Testis (tissue), 2 donors: ENCODE measurements at regions not wholly inside any gene's neighbourhood (a gene's known extent, or its start where the extent isn't known, plus 50 kb on each side); places are given as distances from the start of the nearest gene placed in this dataset.

Experiments
- POLR2A ChIP-seq: fragments of 450-650 bp; IDR thresholded peaks from one replicate; pipeline ENCODE4 v1.6.1; 2017; ENCODE audit warnings: antibody characterized with exemption, mild to moderate bottlenecking, moderate library complexity
- TF ChIP-seq, protein P1 (sequence below), 3 experiments: fragments of 450-650 bp in 2 of 3; fragments of 200-600 bp in 1 of 3; sonication (generic) in 1 of 3; IDR thresholded peaks; one replicate each; pipeline ENCODE4 v1.5.1; 2016 to 2019; ENCODE audit warnings: antibody characterized with exemption in 3 of 3, mild to moderate bottlenecking in 2 of 3, moderate library complexity in 1 of 3

DNA sequence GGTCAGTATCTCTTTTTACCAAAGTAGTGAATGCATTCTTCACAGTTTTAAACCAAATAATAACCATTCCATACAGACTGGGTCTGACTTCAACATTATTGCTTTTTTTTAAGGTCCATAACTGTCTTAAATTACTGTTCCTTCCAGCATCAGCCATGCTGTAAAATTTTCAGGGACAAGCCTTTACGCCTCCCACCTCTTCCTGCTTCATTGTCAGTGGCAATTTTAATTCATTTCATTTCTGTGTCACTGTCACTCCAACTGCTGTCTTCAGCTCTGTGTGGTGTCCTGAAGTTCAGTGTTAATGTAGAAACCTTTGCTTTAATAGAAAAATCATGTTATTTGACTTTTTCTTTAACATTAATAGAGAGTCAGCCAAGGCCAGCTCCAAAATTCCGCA is 365.6 kb upstream of the PTBP2 start:
- TF ChIP-seq, protein P1, sequence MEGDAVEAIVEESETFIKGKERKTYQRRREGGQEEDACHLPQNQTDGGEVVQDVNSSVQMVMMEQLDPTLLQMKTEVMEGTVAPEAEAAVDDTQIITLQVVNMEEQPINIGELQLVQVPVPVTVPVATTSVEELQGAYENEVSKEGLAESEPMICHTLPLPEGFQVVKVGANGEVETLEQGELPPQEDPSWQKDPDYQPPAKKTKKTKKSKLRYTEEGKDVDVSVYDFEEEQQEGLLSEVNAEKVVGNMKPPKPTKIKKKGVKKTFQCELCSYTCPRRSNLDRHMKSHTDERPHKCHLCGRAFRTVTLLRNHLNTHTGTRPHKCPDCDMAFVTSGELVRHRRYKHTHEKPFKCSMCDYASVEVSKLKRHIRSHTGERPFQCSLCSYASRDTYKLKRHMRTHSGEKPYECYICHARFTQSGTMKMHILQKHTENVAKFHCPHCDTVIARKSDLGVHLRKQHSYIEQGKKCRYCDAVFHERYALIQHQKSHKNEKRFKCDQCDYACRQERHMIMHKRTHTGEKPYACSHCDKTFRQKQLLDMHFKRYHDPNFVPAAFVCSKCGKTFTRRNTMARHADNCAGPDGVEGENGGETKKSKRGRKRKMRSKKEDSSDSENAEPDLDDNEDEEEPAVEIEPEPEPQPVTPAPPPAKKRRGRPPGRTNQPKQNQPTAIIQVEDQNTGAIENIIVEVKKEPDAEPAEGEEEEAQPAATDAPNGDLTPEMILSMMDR (IDR thresholded peaks at IDR 0.05) = no peak
- no peak for TF ChIP-seq POLR2A
